ENCODE measurements at regions not wholly inside any gene's neighbourhood (a gene's known extent, or its start where the extent isn't known, plus 50 kb on each side); places are given as distances from the start of the nearest gene placed in this dataset.

GRCh38 chr11:104462341-104462740 is 298.4 kb upstream of the PDGFD start:
- TF ChIP-seq PAX5 (IDR thresholded peaks at IDR 0.05; ENCODE audit: insufficient read depth, low read length, severe bottlenecking) (no peak), POLR2A (IDR thresholded peaks at IDR 0.05; ENCODE audit: low read depth, low read length) (no peak), TAF1 (IDR thresholded peaks at IDR 0.05; ENCODE audit: low read depth, low read length) (no peak), POLR2AphosphoS5 (IDR thresholded peaks at IDR 0.05; ENCODE audit: low read depth, low read length) (no peak)

Measured in GM12891 (cell line).